HG03469 (cell line): ENCODE measurements at regions not wholly inside any gene's neighbourhood (a gene's known extent, or its start where the extent isn't known, plus 50 kb on each side); places are given as distances from the start of the nearest gene placed in this dataset.

Experiments
- ATAC-seq: cut with Tn5 transposase; IDR thresholded peaks from one replicate; pipeline ENCODE4 v1.9.1; 2021; ENCODE audit warnings: mild to moderate bottlenecking, moderate library complexity, moderate number of reproducible peaks; ENCODE audit not compliant: unreplicated experiment

DNA sequence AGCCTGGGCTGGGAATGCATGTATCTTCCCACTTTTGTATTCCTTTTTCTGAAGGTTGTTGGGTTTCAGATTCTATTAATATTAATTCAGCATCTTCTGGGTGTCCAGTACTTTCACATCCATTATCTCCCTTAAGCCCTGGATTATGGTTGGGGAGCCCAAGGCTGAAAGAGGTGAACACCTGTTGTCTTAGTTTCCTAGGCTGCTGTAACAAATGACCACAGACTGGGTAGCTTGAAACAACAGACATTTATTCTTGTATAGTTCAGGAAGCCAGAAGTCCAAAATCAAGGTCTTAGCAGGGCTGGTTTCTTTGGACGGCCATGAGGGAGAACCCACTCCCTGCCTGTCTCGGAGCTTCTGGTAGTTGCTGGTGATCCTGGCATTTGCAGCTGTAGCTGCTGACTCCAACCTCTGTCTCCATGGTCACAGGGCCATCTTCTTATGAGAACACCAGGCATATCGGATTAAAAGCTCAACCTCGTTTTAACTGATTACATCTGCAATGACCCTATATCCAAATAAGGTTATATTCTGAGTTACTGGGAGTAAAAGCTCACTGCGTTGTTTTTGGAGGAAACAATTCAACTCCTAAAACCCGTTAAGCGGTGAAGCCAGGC, 68.2 kb upstream of the CLMN start:
- no peak for ATAC-seq

DNA sequence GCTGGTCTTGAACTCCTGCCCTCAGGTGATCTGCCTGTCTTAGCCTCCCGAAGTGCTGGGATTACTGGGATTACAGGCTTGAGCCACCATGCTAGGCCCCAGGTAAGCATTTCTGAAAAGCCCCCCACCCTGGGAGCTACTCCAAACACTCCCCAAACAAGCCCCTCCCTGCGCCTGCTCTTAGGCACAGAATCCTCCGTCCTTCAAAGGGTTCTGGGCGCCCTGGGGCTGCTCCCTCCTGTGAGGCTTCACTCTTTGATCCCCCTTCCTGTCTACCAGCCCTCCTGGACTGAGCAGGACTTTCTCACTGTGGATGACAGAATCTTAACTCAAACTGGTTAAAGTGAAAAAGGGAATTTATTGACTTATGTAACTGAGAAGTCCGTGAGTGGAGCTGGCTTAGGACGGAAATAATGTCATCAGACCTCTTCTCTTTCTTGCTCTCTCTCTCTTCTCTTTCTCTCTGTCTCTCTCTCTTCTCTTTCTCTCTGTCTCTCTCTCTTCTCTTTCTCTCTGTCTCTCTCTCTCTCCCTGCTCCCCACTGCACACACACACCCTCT, 66.9 kb upstream of the CLMN start:
- ATAC-seq: no peak

DNA sequence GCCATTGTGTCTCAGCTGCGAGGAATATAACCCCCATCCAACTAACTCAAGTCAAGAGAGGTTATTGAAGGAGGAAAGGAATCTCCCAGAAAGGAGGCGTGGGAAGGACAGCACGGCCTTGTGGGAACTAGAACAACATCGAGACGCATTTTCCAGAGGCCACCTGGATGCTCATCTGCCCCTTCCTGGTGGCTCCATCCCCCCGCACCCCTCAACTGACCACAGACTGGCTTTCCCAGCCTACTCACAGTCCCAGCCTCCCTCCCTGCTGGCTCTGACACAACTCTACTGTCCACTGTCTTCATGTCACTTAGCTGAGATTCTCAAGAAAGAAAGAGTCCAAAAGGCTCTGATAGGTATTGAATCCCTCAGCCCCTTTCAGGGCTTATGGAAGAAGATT, 66.0 kb upstream of the CLMN start:
- no peak for ATAC-seq

DNA sequence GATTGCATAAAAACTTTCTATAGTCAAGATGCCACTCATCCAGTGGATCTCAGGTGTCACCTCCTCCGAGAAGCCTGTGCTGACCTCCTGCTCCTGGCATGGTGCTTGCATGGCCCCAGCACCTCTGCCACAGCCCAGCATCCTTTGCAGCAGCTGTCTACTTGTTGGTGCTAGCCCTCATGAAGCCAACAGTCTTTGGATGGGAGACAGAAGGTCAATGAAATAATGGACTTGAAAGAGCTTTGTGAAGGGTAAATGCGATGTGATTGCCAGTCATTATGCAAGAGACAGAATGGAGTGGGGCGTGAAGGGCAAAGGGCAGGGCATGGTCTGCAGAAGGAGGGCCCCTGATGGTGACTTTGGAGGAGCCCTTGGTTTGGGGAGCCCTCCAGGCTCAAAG, 63.0 kb upstream of the CLMN start:
- no peak for ATAC-seq

DNA sequence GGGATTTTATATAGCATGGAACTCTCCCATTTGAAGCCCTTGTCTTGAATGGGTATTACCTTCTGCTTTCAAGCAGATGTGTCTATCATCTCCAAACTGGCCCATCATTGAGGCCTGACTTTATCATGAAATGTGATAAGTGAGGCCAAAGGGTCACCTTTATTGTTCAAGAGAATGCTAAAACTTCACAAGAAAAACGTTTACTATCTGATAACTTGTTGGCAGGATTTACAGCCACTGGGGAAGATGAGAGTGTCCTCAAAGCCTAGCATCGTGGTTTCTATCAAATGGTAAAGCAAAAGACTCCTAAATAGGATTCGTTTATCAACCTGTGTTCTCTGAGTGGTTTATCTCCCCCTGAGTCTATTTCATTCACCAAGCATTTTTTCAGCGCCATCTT, 62.0 kb upstream of the CLMN start:
- ATAC-seq: no peak

DNA sequence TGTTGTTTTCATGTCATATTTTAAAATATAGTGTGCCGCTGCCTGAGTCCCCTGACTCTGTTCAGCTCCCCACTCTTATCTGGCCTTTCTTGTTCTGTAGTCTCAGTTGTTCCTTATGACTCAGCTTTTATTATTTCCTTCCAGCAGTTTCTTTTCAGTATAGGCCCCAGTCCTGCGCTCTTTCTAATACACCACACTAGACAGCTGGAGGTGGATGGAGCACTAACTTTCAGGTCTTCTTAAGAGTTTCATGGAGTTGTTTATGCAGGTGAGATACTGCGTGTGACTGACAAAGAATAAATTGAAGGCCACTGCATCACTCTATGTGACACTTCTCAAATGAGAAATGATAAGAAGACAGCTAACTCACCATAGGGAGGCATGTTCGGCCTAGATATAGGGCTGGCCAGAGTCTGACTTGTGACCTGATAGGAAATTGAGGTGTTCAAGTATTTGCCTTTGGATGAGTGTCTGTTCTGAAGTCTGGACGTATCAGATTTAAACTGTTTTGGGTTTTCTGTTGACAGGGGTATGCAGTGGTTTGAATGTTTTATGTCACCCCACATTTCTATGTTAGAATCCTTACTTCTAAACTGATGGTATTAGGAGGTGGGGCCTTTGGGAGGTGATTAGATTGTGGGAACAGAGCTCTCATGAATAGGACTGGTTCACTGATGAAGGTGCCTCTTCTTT, 60.8 kb upstream of the CLMN start:
- ATAC-seq: no peak

DNA sequence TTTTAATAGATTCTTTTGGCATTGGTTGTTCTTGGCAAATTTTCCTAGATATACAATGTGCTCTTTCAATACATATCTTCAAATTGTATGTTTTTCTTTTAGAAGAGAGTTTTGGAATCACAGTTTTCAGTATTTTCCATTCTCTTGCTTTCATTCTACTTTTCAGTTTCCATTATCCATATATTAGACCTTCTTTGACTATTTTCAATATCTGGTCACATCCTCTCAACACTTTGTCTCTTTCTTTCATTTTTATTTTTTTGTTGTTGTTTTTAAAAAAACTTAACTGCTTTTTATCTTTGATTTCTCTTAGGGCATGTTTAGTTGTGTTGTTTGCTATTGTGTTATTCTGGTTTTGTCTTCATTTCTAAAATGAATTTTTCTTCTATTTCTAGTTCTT, 59.9 kb upstream of the CLMN start:
- no peak for ATAC-seq

DNA sequence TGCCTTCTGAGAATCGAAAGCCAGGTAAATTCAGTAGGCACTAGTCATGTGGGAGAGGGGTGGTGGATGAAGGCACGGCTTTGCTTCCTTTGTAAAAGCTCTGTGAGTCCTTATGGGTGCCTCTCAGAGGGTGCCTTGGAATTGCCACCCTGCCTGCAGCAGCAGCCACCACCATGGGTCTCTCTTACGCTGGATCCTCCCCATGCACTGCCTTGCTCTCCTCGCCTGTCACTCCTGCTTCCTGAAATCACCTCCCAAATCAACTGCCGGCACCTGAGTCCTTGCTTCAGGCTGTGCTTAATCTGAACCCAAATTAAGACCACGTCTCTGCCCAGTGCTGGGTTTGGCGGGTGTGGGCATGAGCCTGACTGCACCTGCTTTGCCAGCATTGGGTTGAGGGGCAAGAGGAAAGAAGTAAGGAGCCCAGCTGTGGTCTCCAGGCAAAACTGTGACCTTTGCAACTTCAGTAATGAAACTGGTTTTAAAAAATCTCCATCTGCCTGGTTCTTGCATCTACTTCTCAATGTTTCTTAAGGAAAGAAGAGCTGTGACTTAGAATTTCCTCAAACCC, 55.9 kb upstream of the CLMN start:
- no peak for ATAC-seq

DNA sequence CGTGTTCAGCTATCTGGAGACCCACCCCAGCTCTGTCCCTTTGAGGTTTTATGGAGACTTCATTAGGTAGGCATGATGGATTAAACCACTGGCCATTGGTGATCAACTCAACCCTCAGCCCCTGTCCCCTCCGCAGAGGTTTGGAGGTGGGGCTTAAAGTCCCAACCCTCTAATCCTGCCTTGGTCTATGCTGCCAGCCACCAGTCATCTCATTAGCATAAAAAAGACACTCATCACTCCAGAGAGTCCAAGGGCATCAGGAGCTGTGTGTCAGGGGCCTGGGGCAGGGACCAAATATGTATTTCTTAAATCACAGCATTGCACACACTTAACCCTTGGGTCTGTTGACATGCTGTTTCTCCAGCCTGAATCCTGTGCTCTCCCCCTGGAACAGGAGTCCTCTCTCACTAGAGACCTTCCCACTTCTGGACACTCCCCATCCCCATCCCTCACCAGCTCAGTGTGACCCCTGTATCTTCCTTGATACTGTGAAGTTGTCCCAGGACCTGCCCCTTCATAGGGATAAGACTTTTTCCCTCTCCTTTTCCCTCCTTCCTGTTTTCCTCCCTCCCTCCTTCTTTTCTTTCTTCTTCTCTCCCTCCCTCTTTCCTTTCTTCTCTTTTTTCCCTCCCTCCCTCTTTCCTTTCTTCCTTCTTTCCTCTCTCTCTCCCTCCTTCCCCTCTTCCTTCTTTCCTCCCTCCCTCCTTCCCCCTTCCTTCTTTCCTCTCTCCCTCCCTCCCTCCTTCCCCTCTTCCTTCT, 54.7 kb upstream of the CLMN start:
- ATAC-seq: no peak

DNA sequence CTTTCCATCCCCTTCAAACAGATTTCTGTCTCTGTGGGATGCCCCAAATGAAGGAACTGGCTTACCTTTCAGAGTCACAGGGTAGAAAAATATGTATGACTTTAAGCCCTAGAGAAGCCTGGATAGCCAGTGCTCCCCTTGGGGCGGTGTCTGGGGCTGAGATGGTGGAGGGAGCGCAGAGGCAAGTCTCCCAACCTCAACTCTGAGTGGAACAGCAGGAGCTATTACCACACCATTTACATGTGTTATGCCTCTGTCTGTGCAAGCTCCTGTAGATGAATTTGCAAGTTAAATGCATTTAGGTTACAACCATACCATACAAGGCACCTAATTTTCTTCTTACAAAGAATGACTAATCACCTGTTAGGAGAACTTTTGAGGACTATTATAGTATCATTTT, 50.4 kb upstream of the CLMN start:
- no peak for ATAC-seq
